SKM-1 (cell line): ENCODE measurements at regions not wholly inside any gene's neighbourhood (a gene's known extent, or its start where the extent isn't known, plus 50 kb on each side); places are given as distances from the start of the nearest gene placed in this dataset.
"Not testable (repeated sequence)": the region's sequence is repeated elsewhere in the genome, so short reads cannot be mapped to it uniquely, and the experiment has no call there.

Experiments used
- DNase-seq: peaks from one replicate; lab custom pipeline; 2025; ENCODE audit not compliant: unreplicated experiment; lab: John Stamatoyannopoulos, UW

GRCh38 chr13:80552851-80553440, 212.0 kb upstream of the SPRY2 start:
- no peak for DNase-seq

- DNase-seq, result no peak
Measured at GRCh38 chr13:80551650-80552497, 210.9 kb upstream of the SPRY2 start.

- no peak for DNase-seq
Measured at GRCh38 chr13:80550971-80551441, 210.1 kb upstream of the SPRY2 start.

GRCh38 chr13:80548915-80549314, 208.0 kb upstream of the SPRY2 start:
- no peak for DNase-seq

GRCh38 chr13:80547885-80548825, 207.2 kb upstream of the SPRY2 start:
- DNase-seq, result no peak

GRCh38 chr13:80547341-80547740, 206.4 kb upstream of the SPRY2 start:
- DNase-seq, result no peak

- no peak for DNase-seq
Measured at GRCh38 chr13:80533175-80533574, 192.2 kb upstream of the SPRY2 start.

- no peak for DNase-seq
Measured at GRCh38 chr13:80530902-80531301, 190.0 kb upstream of the SPRY2 start.

- no peak for DNase-seq
Measured at GRCh38 chr13:80530191-80530590, 189.3 kb upstream of the SPRY2 start.

- DNase-seq, result no peak
Measured at GRCh38 chr13:80529734-80530133, 188.8 kb upstream of the SPRY2 start.

GRCh38 chr13:80528733-80529132, 187.8 kb upstream of the SPRY2 start:
- DNase-seq, result no peak

GRCh38 chr13:80527400-80527799, 186.5 kb upstream of the SPRY2 start:
- DNase-seq, result no peak

- no peak for DNase-seq
Measured at GRCh38 chr13:80524447-80525215, 183.7 kb upstream of the SPRY2 start.

GRCh38 chr13:80523134-80523533, 182.2 kb upstream of the SPRY2 start:
- DNase-seq, result no peak

- not testable (repeated sequence) for DNase-seq
Measured at GRCh38 chr13:80522463-80522862, 181.5 kb upstream of the SPRY2 start.

GRCh38 chr13:80516818-80517348, 176.0 kb upstream of the SPRY2 start:
- DNase-seq, result no peak

GRCh38 chr13:80515296-80515695, 174.4 kb upstream of the SPRY2 start:
- DNase-seq, result no peak

- DNase-seq, result no peak
Measured at GRCh38 chr13:80513196-80513595, 172.3 kb upstream of the SPRY2 start.

- no peak for DNase-seq
Measured at GRCh38 chr13:80510686-80511085, 169.8 kb upstream of the SPRY2 start.

GRCh38 chr13:80509264-80509663, 168.3 kb upstream of the SPRY2 start:
- DNase-seq, result no peak
